ENCODE measurements at regions not wholly inside any gene's neighbourhood (a gene's known extent, or its start where the extent isn't known, plus 50 kb on each side); places are given as distances from the start of the nearest gene placed in this dataset.

DNA sequence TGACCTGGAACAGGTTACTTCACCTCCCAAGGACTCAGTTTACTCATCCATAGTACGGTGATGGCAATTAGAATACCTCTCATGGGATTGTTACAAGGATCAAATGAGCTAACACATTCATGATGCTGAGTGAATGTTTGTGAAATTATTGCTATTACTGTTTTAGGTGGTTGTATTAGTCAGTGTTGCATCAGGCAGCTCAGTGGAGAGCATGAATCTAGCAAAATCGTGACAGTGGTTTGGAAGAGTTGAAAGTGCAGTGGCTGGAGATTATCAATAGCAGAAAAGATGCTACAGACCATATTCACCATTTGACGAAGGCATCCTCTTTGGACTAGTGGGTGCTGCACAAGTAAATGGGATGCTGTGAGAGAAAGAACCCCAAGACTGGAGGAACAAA is 50.4 kb upstream of the CTNNBL1 start:
- DNase-seq, result no peak

DNA sequence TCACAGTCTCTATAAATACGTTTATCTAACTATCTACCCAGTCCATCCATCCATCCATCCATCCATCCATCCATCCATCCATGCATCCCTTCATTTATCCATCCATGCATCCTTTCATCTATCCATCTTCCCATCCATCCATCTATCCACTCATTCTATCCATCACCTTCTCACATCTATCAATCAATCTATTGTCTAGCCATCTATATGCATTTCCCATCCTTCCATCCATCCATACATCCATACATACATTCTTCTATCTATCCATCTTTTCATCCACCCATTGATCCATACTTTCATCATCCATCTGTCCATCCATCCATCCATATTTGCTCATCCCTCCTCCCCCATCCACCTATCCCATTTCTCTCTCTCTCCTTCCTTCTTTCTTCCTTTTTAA is 51.6 kb upstream of the CTNNBL1 start:
- DNase-seq, result no peak

DNA sequence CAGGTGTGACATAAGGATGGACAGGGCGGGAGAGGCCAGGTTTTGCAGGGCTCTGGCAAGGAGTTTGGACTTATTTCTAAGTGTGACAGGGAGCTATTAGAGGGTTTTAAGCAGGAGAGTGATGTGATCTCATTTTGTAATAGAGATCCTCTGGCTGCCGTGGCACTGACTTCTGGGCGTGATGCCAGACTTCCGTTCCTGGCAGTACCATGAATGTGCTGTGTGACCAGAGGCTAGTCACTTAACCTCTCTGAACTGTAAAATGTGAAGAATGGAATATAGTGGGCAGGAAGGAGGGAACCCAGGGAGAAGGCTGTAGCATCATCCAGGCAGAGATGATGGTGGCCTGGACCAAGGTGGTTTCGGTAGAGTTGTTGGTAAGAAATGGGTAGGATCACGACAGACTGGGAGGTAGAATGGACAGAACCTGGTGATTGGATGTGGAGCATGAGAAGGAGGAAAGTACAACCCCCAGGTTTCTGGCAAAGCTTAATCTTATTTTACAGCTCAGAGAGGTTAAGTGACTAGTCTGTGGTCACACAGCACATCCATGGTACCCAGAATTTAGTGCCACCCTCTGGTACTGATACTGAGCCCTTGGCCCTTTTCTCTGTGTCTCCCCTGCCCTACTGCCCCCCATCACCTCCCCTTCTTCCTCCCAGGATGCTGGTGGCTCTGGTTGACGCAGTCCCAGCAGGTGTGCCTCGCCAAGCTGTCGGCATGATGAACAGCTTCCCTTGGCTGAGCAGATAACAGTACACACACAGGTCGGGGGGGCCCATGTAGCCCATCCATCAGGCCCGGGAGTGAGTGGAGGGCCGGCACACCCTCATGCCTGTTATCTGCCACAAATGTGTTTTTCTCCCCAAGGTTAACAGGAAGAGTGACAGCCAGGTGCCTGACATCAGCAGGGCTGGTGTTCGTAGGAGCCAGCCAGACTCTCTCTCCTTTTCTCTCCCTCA is 52.9 kb upstream of the CTNNBL1 start:
- DNase-seq, result no peak

DNA sequence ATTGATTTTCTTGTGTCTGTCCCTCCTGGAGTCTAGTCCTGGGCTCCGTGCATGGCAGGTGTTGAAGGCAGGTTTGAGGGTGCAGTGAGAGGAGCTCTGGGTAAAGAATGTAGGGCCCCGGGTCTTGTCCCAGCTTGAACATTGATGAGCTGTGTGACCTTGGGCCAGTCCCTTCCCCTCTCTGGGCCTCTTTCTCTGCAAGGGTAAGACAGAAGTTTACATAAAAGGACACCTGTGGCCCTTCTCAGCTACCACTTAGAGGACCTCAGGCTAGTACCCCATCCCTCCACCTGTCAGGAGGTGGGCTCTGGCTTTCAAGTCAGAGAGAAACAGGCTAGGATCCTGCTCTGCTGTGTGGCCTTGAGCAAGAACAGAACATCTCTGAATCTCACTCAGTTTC is 55.3 kb upstream of the CTNNBL1 start:
- DNase-seq, result no peak

DNA sequence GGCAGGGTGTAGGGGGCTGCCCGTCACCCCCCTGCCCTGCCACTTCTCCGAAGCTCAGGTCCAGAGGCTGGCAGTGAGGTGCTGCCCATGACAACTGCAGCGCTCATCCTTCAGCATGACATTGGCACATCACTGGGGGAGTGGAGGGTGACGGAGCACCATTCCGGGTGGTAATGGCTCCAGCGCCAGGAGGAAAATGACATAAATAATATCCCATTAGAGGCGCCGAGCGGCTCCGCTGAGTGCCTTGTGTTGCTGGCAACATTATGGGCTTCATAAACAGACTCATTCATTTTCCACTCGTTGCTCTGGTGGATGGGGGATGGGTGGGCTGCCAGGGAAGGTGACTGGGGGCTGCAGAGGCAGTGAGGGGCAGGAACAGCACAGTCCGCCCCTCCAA is 56.9 kb upstream of the CTNNBL1 start:
- no peak for DNase-seq

DNA sequence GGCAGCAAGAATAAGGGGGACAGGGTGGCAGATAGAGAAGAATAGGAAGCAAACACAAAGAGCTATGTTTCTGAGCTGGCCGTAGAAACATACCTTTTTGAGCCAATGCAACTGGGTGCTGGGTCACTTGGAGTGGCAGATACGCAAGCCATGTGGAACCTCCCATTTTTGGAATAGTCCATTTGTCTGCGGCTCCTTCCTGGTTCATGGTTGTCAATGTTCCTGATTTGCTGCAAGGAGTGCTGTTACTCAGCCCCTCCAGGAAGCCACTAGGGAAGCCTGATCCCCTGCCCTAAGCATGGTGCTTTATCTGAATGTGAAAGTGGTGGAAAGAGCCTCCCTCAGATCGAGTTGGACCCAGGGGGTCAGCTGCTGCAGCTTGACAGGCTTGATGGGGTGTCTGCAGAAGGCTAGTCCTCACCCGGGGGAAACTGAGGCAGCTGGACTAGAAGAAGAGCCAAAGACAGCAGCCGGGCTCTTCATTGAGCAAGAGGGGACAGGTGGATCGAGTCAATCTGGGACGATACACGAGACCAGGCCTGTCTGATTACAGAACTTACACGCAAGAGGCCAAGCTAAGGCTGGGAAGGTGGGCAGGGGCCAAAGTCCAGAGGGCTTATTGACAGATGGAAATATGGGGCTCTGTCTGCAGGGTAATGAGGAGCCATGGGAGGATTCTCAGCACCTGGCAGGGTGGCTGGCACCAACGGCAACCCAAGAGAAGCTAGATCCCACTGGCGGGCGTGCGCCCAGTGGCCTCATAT is 57.4 kb upstream of the CTNNBL1 start:
- no peak for DNase-seq

DNA sequence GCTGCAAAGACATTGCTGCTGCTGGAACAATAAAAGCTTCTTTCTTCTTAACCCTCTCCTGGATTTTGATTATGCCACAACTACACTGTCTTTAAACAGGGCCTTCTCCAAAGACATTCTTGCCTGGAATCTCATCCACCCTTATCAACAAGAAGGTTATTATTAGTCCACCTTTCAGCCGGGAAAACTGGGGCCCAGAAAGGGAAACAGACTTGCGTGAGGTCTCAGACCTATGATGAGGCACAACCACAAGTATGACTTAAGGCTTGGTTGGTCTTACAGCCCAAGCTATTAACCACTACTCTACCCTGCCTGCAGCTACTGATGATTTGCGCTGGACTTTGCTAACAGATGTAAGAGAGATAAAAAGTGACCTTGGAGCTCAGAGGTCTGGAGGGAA is 62.8 kb upstream of the CTNNBL1 start:
- DNase-seq, result no peak

DNA sequence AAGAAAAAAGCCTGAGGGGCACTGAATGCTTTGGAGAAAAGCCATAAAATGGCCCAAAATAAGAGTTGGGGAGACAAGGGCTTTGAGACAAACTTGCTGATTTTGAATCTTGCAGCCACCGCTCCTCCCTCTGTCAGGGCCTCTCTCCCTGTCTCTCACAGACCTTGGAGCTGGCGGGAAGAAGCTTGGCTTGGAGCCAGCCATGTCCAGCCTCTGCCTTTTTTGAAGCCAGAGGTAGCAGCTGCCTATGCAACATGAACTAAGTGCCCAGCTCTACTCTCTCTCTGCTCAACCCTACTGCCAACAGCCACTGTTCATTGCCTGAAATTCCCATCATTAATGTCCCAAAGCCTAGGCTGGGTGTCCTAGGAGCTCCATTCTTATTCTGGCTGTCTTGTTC is 63.7 kb upstream of the CTNNBL1 start:
- no peak for DNase-seq

DNA sequence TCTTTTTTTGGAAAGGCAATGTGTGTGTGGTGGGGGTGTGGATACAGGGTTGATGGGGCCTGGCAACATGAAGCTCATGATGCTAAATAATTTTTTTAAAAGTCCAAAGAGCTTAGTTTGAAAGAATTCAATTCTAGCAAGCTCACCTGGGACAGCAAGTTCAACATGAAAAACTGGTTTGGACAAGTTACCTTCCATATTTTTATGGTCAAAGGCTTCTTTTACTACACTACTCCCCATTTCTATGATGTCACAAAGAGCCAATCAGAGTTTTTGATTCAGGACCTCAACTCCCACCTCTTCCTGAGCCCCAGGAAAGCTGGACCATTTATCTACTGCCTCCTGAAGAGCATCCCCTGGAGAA is 66.1 kb upstream of the CTNNBL1 start:
- no peak for DNase-seq

DNA sequence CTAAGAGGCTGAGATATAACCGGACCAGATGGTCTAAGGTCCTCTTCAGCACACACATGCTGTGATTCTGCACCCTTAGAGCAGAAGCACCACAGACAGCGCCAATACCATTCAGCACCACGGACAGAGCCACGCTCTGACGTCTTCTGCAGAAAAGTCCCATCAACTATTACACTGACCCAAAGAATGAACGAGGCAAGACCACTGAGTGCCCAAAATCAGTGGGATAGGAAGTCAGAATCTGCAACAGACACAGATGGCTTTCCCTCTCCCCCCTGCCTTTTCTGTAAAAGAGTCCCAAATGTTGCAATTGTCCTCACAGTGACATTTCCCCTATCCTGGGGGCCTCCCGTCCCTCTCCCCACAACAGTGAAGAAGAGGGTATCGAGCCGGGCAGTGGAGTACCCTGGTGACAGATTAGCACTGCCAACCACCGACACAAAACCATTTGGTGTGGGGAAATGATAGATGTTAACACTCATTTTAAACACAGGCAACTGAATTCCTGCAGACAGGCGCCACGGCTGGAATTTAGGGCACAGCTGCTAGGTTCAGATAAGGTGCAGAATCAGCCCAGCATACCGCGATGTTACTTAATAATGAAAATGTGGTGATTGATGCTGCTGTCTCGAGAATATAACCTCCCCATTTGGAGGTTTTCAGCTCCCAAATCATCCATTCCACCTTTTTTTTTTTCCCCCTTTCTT is 66.6 kb upstream of the CTNNBL1 start:
- DNase-seq, result no peak

DNA sequence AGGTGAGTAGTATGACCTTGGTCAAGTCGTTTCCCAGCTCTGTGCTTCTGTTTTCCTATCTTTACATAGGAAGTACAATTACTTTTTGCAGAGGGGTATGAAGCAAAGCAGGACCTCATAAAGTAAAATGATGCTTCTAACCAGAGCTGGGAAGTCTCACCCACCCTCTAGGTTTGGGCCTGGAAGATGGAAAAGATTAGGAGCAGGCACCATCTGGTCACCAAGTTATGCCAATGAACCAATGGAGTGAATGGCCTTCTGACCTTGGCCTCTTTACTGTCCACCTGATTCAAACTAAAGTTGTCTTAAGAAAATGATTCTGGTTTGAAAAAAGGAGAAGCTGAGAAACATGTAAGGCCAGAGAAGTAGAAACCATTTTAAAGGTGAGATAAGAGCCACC is 68.9 kb upstream of the CTNNBL1 start:
- no peak for DNase-seq

DNA sequence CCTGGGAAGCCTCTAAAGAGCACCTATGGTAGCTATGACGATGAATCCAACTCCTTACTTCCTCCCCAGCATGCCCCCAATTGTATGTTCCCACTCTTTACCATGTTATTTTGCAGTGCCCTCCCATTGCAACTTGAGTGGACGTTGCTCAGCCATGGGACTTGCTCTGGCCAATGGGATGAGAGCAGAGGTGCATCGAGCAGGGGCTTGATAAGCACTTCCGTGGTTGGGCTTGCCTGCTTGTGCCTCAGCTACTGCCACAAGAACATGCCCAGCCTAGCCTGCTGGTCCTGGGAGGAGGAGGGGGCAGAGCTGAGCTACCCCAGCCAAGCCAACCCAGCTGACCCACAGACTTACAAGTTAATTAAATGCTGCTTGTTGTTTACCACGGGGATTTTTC is 71.1 kb upstream of the CTNNBL1 start:
- DNase-seq, result no peak

DNA sequence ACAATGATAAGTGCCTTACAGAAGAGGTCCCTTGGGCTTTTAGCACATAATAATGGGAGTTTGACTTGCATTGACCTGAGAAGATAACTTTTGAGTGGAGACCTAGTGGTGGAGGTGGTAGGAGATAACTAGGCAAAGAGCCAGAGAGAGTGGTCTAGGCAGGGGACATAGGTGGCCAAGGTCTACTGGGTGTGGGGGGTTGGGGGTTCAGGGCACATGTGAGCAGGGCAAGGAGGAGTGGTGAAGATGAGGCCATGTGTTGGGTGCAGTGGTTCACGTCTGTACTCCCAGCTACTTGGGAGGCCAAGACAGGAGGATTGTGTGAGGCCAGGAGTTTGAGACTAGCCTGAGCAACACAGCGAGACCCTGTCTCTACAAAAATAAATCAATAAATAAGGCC is 74.3 kb upstream of the CTNNBL1 start:
- DNase-seq, result no peak

DNA sequence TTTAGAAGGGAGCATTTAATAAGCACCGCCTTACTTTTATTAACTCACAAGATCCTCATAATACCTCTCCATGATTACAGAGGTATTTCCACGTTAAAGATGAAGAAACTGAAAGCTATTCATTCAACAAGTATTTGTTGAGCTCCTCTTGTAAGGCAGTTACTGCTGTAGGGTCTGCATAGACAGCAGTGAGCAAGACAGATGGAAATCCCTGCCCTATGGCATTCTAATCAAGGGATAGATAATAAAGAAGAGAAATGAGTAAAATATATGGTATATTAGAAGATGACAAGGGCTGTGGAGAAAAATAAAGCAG is 77.8 kb upstream of the CTNNBL1 start:
- no peak for DNase-seq

DNA sequence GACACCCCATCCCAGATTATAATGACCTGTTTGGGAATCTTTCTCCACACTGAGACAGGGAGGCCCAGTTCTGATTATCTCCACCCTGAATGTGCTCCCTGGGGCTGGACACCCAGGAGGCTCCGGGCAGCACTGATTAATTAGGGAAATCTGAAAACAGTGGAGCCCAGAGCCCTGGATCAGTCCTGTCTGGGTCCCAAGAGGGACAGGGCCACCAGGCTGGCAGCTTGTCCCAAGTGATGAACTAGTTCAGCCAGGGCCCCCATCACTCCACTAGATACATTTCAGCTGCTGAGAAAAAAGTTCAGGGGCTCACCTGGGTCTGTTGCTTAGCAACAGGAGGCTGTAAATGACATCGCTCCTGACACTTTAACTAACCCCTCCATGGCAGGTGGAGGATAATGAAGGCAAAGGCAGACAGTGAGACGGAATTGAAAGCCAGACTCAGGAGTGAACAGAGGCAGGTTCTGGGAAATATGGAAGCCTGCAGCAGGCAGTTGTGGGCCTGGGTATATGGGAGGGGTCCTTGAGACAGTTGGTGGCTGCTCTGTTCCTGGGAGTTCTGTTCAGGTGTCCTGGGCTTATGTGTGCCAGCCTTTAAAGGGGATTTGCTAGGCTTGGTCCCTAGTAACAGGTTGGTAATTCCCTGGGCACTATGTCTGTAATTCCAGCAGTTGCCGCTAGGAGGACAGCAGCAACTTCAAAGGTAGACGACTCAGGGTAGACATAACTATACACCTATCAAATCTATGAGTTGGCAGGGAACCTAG is 78.3 kb upstream of the CTNNBL1 start:
- DNase-seq, result peak; percentile 44

DNA sequence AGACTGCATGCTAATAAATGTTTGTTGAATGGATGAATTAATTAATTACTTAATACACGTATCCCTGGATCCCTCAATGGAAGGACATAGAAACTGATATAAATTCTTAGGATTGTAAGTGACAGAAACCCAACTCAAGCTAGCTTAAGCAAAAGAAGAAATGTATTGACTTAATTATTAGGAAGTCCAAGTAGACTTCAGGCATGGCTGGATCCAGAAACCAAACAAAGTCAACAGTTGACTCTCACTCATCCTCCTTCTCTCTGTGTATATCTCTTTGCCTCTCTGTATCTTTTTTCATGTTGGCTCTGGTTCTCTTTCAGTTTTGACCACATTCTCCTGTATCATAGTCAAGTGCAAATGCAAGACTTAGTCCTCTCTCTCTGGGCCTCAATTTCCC is 82.0 kb upstream of the CTNNBL1 start:
- no peak for DNase-seq

DNA sequence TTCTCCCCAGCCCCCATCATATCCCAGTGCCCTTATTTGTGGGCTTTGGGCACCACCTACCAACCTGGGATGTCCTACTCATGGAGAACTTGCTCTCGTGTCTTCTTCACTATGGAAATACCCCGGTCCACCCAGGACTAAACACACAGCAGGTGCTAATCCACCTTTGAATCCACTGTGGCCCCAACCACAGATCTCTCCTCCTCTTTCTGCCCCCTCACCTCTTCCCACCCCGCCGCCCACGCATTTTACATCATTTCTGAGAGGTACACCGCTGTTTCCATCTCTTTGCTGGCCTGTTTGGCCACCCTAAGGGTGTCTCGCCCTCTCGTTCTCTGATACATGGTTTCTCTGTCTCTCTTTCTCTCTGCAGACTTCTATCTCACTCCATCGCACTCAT is 82.5 kb upstream of the CTNNBL1 start:
- DNase-seq, result no peak

DNA sequence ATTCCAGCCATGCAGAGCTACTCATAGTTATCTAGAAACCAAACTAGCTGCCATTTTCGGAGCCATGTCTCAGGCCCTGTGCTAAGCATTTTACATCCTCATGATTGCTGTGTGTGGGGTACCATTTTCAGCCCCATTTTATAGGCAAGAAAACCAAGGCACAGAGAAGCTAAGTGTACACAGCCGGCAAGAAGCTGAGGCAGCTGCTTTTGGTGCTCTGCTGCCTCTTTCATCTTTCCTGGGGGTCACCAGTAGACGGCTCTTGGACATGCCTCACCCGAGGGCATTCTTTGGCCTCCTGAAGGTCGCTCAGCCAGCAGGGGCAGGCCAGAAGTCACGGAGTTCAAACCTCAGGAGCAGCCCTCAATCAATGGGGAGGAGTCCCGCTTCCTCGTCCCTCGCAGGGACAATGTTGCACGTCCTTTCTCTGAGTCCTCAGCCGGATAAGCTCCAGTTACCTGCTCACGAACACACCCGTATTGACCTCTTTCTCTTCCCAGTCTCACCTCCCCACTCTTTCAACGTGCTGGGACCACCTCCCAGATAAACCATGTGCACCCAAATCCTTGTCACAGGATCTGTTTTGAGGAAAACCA is 82.6 kb upstream of the BLCAP start:
- no peak for DNase-seq

DNA sequence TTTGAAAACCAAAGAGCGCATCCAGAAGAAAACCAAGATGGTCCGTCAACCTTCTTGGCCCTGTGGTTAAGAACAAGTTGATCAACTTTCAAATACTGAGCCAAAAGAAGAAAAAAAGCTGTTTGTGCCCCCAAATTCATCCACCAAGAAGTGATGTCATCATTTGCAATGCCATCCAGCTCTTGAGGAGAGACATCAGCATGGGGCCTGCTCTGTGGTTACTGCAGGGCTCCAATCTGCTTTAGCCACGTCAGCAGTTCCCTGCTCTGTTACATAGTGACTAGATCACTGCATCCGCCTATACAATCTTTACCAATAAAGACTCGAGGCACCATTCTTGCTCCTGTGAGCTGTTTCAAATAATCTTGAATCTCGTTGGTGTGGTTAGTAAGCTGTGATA is 75.0 kb upstream of the BLCAP start:
- DNase-seq, result no peak

DNA sequence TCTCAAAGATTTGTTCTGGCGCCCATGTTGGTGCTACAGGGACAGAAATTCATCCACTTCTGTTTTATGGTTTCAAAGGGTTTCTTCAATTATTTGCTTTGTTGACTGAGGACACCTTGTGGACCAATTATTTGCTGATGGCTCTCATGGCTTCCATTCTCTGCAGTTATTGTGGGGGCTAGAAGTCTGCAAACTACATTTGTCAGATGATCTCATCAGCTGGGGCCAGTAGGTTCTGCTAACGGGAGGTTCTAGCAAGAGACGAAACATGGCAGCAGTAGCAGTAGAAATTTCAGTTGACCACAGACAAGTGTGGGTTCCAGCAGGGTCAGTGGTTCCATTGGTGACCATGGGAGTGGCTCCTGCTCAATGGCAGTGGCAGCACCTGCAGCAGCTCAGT is 72.8 kb upstream of the BLCAP start:
- DNase-seq, result no peak

DNA sequence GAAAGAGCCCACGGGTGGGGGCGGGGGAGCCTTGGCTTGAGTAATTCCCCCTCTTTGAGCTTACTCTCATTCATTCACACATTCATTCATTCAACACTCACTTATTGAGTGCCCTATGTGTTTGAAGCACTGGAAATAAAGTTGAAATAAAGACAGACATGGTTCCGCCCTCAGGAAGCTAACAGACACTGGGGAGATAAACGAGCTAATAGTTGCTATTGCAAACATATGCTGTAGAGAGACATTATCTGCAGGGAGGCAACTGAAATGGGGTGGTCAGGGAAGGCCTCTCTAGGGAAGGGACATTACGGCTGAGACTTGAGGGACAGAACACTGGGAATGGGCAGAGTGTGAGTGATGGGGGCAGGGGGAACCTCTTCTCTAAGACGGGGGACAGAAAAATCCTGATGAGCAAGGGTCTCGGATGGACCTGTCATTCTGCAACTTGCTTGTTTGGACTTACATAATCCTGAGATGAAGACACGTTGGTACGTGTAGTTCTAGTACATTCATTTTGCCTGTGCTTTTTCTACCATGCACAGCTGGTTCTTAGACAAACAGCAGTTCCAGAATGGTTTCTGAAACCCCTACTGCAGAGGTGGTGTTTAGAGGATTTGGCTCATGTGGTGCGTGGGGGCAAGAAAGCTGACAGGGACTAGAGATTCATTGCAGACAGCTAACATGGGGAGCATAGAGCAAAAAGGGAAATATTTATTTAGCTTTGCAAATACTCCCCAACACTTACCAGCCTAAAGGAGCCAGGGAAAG is 71.1 kb upstream of the BLCAP start:
- DNase-seq, result no peak

DNA sequence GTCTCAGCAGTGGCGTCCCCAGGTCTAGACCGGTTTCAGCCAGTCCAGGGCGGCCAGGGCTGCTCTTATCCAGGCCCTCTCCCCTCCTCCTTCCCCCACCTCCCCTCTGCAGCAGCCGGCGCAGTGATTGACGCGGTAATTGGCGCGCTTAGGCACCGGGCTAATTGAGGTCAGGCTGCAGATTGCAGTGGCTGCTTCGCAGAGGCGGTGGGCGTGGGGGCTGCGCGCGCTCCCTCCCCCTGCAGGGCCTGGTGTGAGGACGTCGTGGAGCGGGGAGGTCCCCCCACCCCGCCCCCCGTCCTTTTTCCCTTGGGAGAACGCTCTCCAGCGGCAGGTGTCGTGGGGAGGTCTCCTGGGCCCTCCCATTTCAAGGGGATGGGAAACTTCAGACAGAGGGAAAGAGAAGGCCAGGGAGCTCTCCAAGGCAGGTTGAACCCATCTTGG is 70.4 kb upstream of the BLCAP start:
- no peak for DNase-seq

Data from CD4-positive, alpha-beta T cell treated with Interleukin-17A for 1 hour (primary cell).